ENCODE measurements at regions not wholly inside any gene's neighbourhood (a gene's known extent, or its start where the extent isn't known, plus 50 kb on each side); places are given as distances from the start of the nearest gene placed in this dataset.

- DNase-seq = no peak
Measured at GRCh38 chr3:147760941-147761340, 351.8 kb downstream of the ZIC1 start.

DNA sequence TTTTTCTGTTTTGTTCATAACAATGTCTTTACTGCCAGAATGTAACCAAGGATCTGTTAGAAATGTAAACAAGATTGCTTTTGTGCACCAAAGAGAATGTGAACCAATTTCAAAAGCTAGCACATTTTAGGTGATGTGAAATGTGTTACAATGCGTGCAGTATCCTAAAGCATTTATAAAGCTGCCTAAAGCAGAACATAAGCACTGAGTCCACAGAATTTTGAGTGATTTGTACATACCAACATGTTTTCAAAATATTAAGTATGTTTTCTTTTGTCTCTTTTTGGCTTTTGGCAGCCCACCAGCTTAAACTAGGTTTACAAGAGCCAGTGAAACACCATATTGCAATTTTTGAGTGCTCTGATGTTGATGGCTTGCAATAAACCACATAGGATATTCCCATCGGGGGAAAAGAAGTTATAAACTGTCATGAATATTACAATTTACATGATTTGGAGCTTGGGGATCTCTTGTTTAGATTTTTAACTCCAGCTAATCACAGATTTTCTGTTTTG, 364.0 kb downstream of the ZIC1 start:
- DNase-seq = no peak

GRCh38 chr3:147775411-147775810, 366.2 kb downstream of the ZIC1 start:
- no peak for DNase-seq

- no peak for DNase-seq
Measured at GRCh38 chr3:147775816-147776530, 366.8 kb downstream of the ZIC1 start.

GRCh38 chr3:147793841-147794240, 384.7 kb downstream of the ZIC1 start:
- no peak for DNase-seq

DNA sequence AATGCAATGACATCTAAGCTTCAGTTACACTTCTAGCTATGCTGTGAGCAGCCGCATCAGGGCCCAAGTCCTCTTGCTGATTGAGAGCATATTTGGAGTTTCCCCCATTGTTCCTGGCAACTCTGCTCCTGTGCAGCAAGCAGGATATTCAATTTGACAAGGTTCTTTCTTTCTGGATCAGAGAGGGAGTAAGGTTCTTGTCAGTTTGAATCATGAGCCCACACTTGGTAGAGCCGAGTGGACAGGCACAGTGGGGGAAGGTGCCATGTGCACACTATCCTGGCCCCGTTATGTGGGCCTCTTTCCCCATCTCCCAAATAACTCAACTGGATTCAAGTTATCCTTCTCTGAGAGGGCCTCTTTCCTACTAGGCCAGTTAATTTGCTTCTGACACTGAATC, 385.4 kb downstream of the ZIC1 start:
- no peak for DNase-seq

DNA sequence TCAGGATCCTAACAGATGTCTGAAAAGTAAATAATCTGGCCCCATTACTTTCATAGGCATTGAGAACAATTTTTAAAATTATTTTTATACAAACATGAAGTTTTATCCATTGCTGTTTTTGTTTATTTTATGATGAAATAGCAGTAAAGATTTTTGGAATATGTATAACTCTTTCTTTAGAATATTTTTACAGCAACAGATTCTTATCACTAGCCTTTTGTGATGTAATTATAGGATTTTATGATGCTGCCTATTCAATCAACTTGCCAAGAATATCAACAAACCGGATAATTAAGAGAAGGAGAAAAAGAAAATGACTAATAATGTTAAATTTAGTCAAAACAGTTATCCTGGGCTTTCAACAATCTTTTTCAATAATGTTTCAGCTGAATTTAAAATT, 386.3 kb downstream of the ZIC1 start:
- no peak for DNase-seq

DNA sequence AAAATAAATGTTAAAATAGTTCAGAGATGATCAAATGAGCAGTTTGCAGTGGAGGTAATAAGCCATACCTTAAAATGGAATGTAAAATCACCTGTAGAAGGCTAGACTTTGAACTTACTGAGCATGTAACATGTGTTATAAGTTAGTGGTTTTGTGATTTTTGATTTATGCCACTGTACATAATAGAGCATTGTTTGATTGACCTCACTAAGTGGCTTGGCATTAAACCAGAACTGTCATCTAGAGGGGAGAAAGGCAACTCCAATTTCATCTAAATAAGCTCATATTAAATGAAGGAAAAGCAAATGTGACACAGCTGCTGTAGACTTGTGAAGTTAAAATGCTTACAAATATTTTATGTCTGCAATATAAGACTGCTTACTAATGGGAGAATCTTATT, 387.9 kb downstream of the ZIC1 start:
- DNase-seq = no peak

GRCh38 chr3:147799601-147800000, 390.4 kb downstream of the ZIC1 start:
- DNase-seq = peak; percentile 9

- no peak for DNase-seq
Measured at GRCh38 chr3:147807776-147808175, 398.6 kb downstream of the ZIC1 start.

- DNase-seq = no peak
Measured at GRCh38 chr3:147809206-147809605, 400.0 kb downstream of the ZIC1 start.

GRCh38 chr3:147812186-147812911, 403.2 kb downstream of the ZIC1 start:
- no peak for DNase-seq

DNA sequence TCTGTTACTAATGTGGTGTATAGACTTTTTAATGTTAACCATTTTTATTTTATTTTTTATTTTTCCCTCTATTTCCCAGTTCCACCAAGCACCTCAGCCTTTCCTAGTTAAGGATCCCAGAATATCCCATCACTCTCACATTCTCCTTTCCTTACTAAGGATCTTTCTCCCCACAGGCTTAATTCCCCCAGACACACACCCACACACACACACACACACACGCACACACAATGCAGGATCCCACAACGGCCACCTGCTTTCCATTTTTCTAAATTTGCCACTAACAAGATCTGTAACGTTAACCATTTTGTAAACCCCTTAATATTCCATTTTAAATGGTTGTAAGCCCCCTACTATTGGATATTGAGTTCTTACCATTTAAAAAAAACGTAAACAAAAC, 404.1 kb downstream of the ZIC1 start:
- DNase-seq = no peak

DNA sequence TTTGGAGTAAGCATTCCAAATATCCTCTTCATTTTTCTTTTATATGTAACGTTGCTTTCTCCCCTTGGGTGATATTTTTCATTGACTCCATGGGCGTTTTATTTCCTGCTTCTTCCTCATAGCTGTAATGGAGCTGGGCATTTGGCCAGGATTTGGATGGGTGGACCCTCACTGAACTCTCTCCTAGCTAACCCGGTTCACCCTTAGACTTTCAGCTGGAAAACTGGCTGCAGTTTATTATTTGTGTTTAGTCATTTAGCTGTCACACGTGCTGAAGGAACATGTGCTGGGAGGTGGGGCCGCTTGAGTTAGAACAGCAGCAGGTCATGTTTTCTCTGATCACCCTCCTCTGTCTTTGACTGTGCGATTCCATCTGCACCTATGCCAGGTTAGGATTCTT, 407.6 kb downstream of the ZIC1 start:
- no peak for DNase-seq

DNA sequence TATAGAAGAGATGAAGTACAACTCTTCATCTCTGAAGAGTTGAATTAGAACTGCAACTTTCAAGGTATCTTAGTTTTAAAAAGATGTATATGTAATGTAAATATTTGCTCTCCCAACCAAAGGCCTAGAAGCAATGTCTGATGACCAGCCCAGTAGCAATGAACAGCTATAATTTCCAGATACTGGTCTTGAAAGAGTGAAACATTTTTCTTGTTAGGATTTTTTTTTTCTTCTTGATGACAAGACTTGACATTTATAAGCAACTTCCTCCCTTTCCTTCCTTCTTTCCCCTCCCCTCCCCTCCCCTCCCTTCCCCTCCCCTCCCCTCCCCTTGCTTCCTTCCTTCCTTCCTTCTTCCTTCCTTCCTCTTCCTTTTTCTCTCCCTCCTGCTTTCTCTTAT, 423.4 kb downstream of the ZIC1 start:
- DNase-seq = no peak

DNA sequence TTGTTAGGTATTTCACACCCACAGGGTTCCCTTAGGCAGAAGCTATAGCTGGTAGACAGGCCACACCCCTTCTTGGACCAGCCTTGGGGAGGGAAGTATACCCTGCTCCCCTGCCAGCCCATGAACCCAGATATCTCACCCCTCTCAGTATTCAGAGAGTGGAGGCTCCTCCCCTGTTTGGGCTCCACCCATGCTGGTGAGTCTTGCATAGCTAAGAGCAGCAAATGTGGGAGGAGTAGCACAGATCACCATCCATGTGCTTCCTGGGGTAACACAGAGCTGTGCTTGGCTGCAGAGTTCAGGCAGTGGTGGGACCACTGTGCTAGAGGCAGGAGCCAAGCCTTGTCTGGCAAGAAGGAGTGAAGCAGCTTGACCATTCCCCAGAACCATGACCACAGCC, 427.2 kb downstream of the ZIC1 start:
- no peak for DNase-seq

- no peak for DNase-seq
Measured at GRCh38 chr3:147838652-147839051, 429.5 kb downstream of the ZIC1 start.

DNA sequence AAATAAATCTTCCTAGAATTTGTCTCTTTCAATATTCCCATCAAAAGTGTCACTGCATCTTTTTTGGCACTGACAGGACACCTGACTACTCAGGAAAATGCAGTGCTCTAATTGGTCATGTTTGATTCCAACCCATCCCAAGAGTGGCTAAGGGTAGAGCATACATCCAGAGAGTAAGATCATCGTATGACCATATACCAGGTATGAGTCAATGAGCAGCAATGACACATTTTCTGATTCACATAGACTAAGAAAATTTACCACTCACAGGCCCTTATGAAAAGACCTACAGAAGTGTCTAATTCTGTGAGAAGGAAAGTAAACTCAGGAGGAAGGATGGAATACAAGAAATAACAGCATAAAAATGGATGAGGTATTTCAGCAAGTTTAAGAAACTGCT, 434.2 kb downstream of the ZIC1 start:
- no peak for DNase-seq

DNA sequence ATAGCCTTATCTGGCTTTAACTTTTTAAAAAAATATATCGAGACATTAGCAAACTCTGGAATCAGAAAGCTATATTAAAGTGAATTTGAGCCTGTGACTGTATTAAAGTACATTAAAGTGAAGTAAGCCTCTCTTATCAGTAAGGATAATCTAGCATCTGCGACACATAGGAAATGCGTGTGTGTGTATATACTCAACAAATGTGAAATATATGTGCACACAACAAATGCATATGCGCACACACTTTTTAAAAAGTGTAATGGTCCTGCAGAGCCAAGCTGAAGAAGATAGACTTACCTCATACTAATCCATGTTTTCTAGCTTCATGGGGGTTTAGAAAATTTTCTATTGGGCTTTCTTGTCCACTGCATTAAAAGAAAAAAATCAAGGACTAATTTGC, 437.1 kb downstream of the ZIC1 start:
- DNase-seq = no peak

GRCh38 chr3:147846854-147847478, 437.8 kb downstream of the ZIC1 start:
- no peak for DNase-seq

DNA sequence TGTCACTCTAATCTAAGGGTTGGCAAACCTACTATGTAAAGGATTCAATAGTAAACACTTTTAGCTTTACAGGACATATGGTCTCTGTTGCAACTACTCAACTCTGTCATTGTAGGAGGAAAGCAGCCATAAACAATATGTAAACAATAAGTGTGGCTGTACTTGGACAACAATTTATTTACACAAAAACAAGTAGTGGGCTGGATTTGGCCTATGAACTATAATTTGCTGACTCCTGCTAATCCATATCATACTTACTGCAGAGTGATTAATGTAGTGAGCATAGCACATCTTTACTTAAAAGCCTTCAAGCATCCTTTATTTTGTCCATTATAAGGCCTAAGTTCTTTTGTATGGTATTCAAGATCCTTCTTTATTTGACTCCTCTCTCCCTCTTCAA, 441.9 kb downstream of the ZIC1 start:
- no peak for DNase-seq

GRCh38 chr3:147854542-147854941, 445.4 kb downstream of the ZIC1 start:
- DNase-seq = no peak

DNA sequence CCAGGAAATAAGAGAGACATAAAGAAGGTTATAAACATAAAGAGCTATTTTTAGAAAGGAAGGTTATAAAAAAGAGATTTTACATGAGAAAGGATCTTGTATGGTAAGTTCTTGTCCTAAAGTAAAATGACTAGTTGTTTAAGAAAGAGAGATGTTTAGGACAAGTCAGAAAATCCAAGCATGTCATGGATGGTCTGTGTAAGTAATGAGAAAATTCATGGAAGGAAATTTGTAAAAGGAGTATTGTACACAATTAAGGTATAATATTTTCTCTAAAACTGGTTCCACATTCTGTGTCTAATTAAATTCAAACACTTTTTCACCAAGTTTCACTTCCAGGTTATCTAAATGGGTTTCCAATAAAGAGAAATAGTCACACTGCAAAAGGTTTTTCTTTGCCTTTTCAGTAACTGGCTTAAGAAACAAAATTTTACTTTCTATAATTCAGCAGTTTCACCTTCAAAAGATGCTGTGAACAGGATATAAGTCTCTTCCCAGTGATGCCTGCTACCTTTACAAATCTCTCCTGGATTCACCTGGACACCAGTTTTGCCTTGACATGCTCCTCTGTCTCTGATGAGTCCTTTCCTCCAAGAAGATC, 455.7 kb downstream of the ZIC1 start:
- DNase-seq = no peak

GRCh38 chr3:147866561-147866960, 457.4 kb downstream of the ZIC1 start:
- no peak for DNase-seq
